ENCODE measurements at regions not wholly inside any gene's neighbourhood (a gene's known extent, or its start where the extent isn't known, plus 50 kb on each side); places are given as distances from the start of the nearest gene placed in this dataset.

DNA sequence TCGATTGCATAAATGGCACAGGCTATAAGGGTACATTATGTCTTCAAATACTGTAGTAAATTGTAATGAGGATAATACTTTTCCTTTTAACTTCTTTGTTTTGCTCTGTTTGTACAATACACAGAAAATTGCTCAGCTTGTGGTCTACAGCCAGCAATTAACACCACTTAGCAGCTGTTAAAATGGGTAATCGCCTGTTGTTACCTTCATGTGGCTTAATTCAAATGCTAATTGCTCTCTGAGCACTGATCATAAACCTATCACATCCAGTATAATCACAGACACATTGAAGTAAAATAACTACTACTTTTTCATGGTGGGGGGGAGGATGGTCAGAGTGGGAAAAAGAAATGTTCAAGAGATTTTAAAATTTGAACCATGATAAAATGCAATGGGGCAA lies 1164.1 kb upstream of the CNTN5 start:
- no peaks in the 10 kb centered on the region for H3K36me3 ChIP-seq (replicated peaks in 1 of 2; ENCODE audit: control insufficient read depth in 1 of 2, insufficient read depth in 2 of 2, low read length in 2 of 2)
- no peaks in the 10 kb centered on the region for H3K27me3 ChIP-seq (ENCODE audit: control insufficient read depth in 2 of 2, insufficient read depth in 2 of 2, low read length in 2 of 2)
- H3K4me3 ChIP-seq (replicated peaks in 1 of 3; ENCODE audit: low read depth in 2 of 3, low read length in 3 of 3): no peak overlapping the region
- H3K9me3 Mint-ChIP-seq: peaks cover 0 to 3% (median 0%) of the 10 kb centered on the region in 7 donors
- H3K27ac ChIP-seq (ENCODE audit: low read depth in 1 of 2, low read length in 2 of 2): no peak overlapping the region
- H3K9me3 ChIP-seq (replicated peaks in 1 of 2; ENCODE audit: control insufficient read depth in 1 of 2, insufficient read depth in 1 of 2, low read length in 2 of 2): peaks cover under 1 to 8% of the 10 kb centered on the region in 2 donors
- TF ChIP-seq, protein P1, sequence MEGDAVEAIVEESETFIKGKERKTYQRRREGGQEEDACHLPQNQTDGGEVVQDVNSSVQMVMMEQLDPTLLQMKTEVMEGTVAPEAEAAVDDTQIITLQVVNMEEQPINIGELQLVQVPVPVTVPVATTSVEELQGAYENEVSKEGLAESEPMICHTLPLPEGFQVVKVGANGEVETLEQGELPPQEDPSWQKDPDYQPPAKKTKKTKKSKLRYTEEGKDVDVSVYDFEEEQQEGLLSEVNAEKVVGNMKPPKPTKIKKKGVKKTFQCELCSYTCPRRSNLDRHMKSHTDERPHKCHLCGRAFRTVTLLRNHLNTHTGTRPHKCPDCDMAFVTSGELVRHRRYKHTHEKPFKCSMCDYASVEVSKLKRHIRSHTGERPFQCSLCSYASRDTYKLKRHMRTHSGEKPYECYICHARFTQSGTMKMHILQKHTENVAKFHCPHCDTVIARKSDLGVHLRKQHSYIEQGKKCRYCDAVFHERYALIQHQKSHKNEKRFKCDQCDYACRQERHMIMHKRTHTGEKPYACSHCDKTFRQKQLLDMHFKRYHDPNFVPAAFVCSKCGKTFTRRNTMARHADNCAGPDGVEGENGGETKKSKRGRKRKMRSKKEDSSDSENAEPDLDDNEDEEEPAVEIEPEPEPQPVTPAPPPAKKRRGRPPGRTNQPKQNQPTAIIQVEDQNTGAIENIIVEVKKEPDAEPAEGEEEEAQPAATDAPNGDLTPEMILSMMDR (IDR thresholded peaks at IDR 0.05): no peak
- H3K36me3 Mint-ChIP-seq: no peaks in the 10 kb centered on the region
- intact Hi-C loops (cut with micrococcal nuclease): no loop called here
- H3K4me2 ChIP-seq (replicated peaks; ENCODE audit: extremely low read depth, low read length, poor library complexity, severe bottlenecking): no peak overlapping the region
- H2AFZ ChIP-seq (ENCODE audit: insufficient read depth, low read depth, low read length, poor library complexity, severe bottlenecking): no peak overlapping the region
- H3K4me1 ChIP-seq (ENCODE audit: control insufficient read depth in 1 of 2, insufficient read depth in 2 of 2, low read length in 2 of 2): no peaks in the 10 kb centered on the region
- H3K27me3 Mint-ChIP-seq (ENCODE audit: low read depth in 3 of 3): no peaks in the 10 kb centered on the region
- H4K20me1 ChIP-seq (ENCODE audit: insufficient read depth, low read length): no peaks in the 10 kb centered on the region
- H3K4me3 Mint-ChIP-seq: no peak overlapping the region
- no peak for DNase-seq
- no peak overlapping the region for H3K9ac ChIP-seq (ENCODE audit: insufficient read depth, low read length, poor library complexity, severe bottlenecking)
- no peaks in the 10 kb centered on the region for H3K4me1 Mint-ChIP-seq
- WGBS (ENCODE audit: insufficient coverage): no CpG with 5 or more reads among the region's 2 CpGs
- no peaks in the 10 kb centered on the region for H3K79me2 ChIP-seq (ENCODE audit: insufficient read depth, low read length)
- H3K27ac Mint-ChIP-seq: no peak overlapping the region

DNA sequence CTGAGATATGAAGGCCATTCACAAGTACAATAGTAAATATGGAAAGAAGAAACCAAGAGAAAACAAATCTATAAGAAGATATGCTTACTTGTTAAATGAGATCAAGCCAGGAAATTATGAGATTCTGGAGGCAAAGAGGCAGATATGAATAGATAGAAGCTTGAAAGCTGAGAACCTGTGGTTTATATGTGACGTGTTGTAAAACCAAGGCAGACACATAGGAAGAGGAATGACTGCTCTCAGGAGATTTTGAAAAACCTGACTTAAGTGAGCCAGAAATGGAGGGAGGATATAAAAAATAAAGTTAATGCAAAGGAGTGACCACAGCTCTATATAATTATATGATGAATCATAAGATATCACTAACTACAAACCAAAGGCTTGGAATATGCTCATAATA lies 1160.5 kb upstream of the CNTN5 start:
- Histone ChIP-seq H3K4me3 (replicated peaks in 1 of 3; ENCODE audit: low read depth in 2 of 3, low read length in 3 of 3) (no peak overlapping the region), H3K27ac (ENCODE audit: low read depth in 1 of 2, low read length in 2 of 2) (no peak overlapping the region), H3K4me2 (replicated peaks; ENCODE audit: extremely low read depth, low read length, poor library complexity, severe bottlenecking) (no peak overlapping the region), H3K79me2 (ENCODE audit: insufficient read depth, low read length) (no peaks in the 10 kb centered on the region), H3K4me1 (ENCODE audit: control insufficient read depth in 1 of 2, insufficient read depth in 2 of 2, low read length in 2 of 2) (no peaks in the 10 kb centered on the region), H3K9me3 (replicated peaks in 1 of 2; ENCODE audit: control insufficient read depth in 1 of 2, insufficient read depth in 1 of 2, low read length in 2 of 2) (no peaks in the 10 kb centered on the region), H3K27me3 (ENCODE audit: control insufficient read depth in 2 of 2, insufficient read depth in 2 of 2, low read length in 2 of 2) (no peaks in the 10 kb centered on the region), H3K36me3 (replicated peaks in 1 of 2; ENCODE audit: control insufficient read depth in 1 of 2, insufficient read depth in 2 of 2, low read length in 2 of 2) (no peaks in the 10 kb centered on the region), H2AFZ (ENCODE audit: insufficient read depth, low read depth, low read length, poor library complexity, severe bottlenecking) (no peak overlapping the region), H3K9ac (ENCODE audit: insufficient read depth, low read length, poor library complexity, severe bottlenecking) (no peak overlapping the region), H4K20me1 (ENCODE audit: insufficient read depth, low read length) (no peaks in the 10 kb centered on the region)
- intact Hi-C loops (cut with micrococcal nuclease): no loop called here
- Mint-ChIP-seq H3K36me3 (no peaks in the 10 kb centered on the region), H3K27ac (no peak overlapping the region), H3K4me3 (no peak overlapping the region), H3K9me3 (peaks cover 0 to 5% (median 0%) of the 10 kb centered on the region in 7 donors), H3K4me1 (no peaks in the 10 kb centered on the region), H3K27me3 (ENCODE audit: low read depth in 3 of 3) (no peaks in the 10 kb centered on the region)
- no CpG with 5 or more reads among the region's 1 CpG for WGBS (ENCODE audit: insufficient coverage)
- no peak for DNase-seq
- TF ChIP-seq, protein P1 (IDR thresholded peaks at IDR 0.05): no peak

Measured in CD14-positive monocyte (primary cell).